Osteoblast (primary cell): ENCODE measurements at regions not wholly inside any gene's neighbourhood (a gene's known extent, or its start where the extent isn't known, plus 50 kb on each side); places are given as distances from the start of the nearest gene placed in this dataset.

Experiments
- DNase-seq: peaks from one replicate; pipeline ENCODE4 v3.0.0; 2011; ENCODE audit warnings: low spot score, mixed read lengths; ENCODE audit not compliant: insufficient read length; ENCODE audit errors: missing footprints
- H2AFZ ChIP-seq: 2 replicates; pipeline ENCODE4 v1.6.0; 2011; ENCODE audit warnings: mild to moderate bottlenecking, low read length
- H3K27ac ChIP-seq: 2 replicates; pipeline ENCODE4 v1.5.1; 2011; ENCODE audit warnings: mild to moderate bottlenecking, low read depth, low read length, moderate library complexity
- H3K27me3 ChIP-seq: 2 replicates; pipeline ENCODE4 v1.6.0; 2012; ENCODE audit warnings: mild to moderate bottlenecking, control low read depth, inconsistent platforms, low read length, moderate library complexity; ENCODE audit not compliant: insufficient read depth
- H3K36me3 ChIP-seq: 2 replicates; pipeline ENCODE4 v1.5.1; 2011; ENCODE audit warnings: mild to moderate bottlenecking, low read length, control low read depth, moderate library complexity; ENCODE audit not compliant: insufficient read depth
- H3K4me1 ChIP-seq: 2 replicates; pipeline ENCODE4 v1.5.1; 2011; ENCODE audit warnings: mild to moderate bottlenecking, low read length, control low read depth, moderate library complexity; ENCODE audit not compliant: insufficient read depth
- H3K4me2 ChIP-seq: 2 replicates; pipeline ENCODE4 v1.6.0; 2011; ENCODE audit warnings: mild to moderate bottlenecking, low read length; ENCODE audit not compliant: insufficient read depth
- H3K4me3 ChIP-seq: fragments of 200-600 bp; sonication (generic); 3 replicates; pipeline ENCODE4 v1.5.1; 2012; ENCODE audit warnings: mild to moderate bottlenecking, low read length, inconsistent platforms; ENCODE audit not compliant: insufficient read depth
- H3K79me2 ChIP-seq: 2 replicates; pipeline ENCODE4 v1.6.0; 2012; ENCODE audit warnings: mild to moderate bottlenecking, low read length, control low read depth, inconsistent platforms; ENCODE audit not compliant: insufficient read depth
- H3K9me3 ChIP-seq: 2 replicates; pipeline ENCODE4 v1.5.1; 2011; ENCODE audit warnings: low read depth, low read length, control low read depth
- H4K20me1 ChIP-seq: 2 replicates; pipeline ENCODE4 v1.6.0; 2012; ENCODE audit warnings: mild to moderate bottlenecking, low read length, control low read depth; ENCODE audit not compliant: insufficient read depth
- TF ChIP-seq, protein P1 (sequence below): IDR thresholded peaks from 2 replicates; pipeline ENCODE4 v1.5.1; 2011; ENCODE audit warnings: mild to moderate bottlenecking, low read depth, low read length, moderate library complexity; ENCODE audit errors: extremely low read depth

DNA sequence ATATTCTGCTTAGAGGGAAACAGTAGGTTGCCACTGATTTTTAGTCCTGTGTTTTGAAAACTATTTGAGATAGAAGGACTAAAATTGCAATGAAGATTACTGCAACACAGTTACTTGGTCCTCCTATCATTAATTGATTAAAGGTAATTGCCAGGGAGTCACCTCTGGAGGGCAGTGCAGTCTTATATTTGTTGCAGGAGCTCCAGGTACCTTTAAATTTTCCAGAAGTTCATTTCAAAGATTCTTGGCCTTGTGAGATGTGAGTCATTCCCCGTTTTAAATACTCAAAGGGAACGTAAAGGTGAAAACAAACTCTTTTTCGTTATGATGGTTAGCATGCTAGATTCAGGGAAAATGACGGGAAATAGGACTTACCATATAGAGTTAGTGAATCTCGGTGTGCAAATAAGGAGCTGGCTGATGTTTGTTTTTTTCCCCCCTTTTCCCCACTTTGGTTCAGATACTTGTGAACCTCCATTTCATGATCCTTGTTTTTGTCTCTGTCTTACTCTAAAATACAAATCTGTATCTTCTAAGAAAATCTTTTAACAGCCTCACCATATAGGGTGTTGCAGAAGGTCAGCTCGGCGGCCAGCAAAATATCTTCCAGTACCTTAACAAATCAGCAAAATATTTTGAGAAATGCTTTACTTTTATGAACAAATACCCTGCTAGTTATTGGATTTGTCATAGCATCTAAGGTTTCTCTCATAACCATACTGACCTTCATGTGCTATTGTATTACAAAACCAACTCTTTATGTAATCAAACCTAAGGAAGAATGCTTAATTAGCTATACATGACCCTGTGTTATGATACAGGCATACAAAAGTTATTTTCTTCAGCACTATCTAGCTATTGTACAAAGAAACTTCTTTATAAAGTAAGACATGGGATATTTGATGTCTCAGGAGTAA lies 143.0 kb upstream of the HDAC9 start:
- peaks cover 7% of the 10 kb centered on the region for H3K4me1 ChIP-seq
- no peak overlapping the region for H3K27ac ChIP-seq
- H3K36me3 ChIP-seq, result no peaks in the 10 kb centered on the region
- TF ChIP-seq, protein P1, sequence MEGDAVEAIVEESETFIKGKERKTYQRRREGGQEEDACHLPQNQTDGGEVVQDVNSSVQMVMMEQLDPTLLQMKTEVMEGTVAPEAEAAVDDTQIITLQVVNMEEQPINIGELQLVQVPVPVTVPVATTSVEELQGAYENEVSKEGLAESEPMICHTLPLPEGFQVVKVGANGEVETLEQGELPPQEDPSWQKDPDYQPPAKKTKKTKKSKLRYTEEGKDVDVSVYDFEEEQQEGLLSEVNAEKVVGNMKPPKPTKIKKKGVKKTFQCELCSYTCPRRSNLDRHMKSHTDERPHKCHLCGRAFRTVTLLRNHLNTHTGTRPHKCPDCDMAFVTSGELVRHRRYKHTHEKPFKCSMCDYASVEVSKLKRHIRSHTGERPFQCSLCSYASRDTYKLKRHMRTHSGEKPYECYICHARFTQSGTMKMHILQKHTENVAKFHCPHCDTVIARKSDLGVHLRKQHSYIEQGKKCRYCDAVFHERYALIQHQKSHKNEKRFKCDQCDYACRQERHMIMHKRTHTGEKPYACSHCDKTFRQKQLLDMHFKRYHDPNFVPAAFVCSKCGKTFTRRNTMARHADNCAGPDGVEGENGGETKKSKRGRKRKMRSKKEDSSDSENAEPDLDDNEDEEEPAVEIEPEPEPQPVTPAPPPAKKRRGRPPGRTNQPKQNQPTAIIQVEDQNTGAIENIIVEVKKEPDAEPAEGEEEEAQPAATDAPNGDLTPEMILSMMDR, result peak; percentile 66
- H4K20me1 ChIP-seq, result no peaks in the 10 kb centered on the region
- no peak overlapping the region for H2AFZ ChIP-seq
- peak overlapping the region; percentile 13 for H3K4me3 ChIP-seq
- H3K27me3 ChIP-seq, result no peaks in the 10 kb centered on the region
- H3K4me2 ChIP-seq, result peak overlapping the region; percentile 64
- DNase-seq, result no peak
- no peaks in the 10 kb centered on the region for H3K79me2 ChIP-seq
- no peaks in the 10 kb centered on the region for H3K9me3 ChIP-seq

DNA sequence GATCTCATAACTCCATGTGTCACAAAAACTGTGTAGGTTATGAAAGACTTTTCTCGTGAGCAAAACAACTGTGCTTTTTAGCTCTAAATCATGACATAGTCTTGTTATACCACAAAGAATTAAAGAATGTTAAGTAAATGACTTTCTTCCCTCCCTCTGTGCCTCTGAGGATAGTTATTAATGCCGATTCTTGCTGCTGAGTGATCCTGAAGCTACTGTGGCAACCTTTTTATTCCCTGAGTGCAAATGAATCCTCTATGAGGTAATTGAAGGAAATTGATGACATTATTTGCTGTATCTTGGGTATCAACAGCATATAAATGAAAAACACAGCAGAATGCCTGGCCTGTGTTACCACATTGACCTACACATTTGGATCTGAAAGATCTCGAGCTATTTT lies 142.2 kb upstream of the HDAC9 start:
- Histone ChIP-seq H3K79me2 (no peaks in the 10 kb centered on the region), H3K36me3 (no peaks in the 10 kb centered on the region), H3K27ac (no peak overlapping the region), H3K9me3 (no peaks in the 10 kb centered on the region), H3K4me1 (peaks cover 7% of the 10 kb centered on the region), H3K27me3 (no peaks in the 10 kb centered on the region), H3K4me3 (no peak overlapping the region), H3K4me2 (no peak overlapping the region), H2AFZ (peak overlapping the region; percentile 71), H4K20me1 (no peaks in the 10 kb centered on the region)
- TF ChIP-seq, protein P1, result no peak
- no peak for DNase-seq

DNA sequence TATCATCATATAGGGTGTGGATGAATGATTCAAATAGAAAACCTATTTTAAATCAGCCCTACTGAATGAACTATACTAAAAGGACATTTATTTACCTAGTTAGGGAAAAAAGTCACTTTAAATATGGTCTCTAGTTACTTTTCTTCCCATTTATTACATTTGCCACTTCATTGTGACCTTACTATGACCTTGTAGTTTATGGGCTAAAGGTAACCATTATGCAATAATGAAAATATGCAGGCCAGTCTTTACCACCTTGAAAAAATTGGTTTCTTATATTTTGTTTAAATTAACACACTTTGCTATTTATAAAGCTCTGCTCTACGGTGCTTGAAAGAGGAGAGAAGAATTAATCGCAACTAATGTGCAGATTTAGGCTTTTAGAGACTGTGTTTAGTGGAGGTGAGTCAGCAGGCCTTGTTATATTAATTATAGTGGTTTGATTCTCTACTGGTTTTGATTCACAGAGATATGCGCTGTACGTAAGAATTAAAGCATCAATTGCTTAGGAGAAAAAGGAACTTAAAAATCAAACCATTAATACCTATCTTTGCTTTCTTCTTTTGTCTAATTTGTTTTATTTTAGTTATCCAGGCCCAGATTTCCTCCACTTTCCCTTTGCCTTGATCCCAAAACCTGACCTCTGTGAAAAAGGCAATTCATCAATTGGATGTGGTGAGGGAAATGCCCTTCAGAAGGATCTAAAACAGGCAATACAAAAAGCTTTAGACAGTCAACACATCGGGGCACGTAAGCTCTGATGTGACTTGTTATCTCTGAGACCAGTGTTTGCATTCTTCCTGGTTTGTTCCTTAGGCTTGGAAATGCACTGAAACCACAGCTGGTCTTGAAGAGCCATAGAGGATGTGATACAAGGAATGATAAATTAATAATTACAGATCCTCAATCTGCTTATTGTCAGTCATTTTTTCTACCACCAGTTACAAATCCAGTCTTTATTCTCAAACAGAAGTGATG lies 141.2 kb upstream of the HDAC9 start:
- Histone ChIP-seq H2AFZ (peak overlapping the region; percentile 40), H3K79me2 (no peaks in the 10 kb centered on the region), H3K4me1 (peaks cover 7% of the 10 kb centered on the region), H3K27ac (no peak overlapping the region), H3K4me2 (no peak overlapping the region), H4K20me1 (no peaks in the 10 kb centered on the region), H3K36me3 (no peaks in the 10 kb centered on the region), H3K27me3 (no peaks in the 10 kb centered on the region), H3K4me3 (no peak overlapping the region), H3K9me3 (no peaks in the 10 kb centered on the region)
- TF ChIP-seq, protein P1, result no peak
- DNase-seq, result no peak
